ENCODE measurements at regions not wholly inside any gene's neighbourhood (a gene's known extent, or its start where the extent isn't known, plus 50 kb on each side); places are given as distances from the start of the nearest gene placed in this dataset.

- TF ChIP-seq MAX (IDR thresholded peaks at IDR 0.05) = no peak
- TF ChIP-seq EP300 (IDR thresholded peaks at IDR 0.05; ENCODE audit: borderline replicate concordance) = no peak
- no peak for TF ChIP-seq NFIC (IDR thresholded peaks at IDR 0.05)
- no peak for TF ChIP-seq REST (IDR thresholded peaks at IDR 0.05; ENCODE audit: low read depth)
- TF ChIP-seq EGR1 (IDR thresholded peaks at IDR 0.05) = no peak
- TF ChIP-seq YY1 (IDR thresholded peaks at IDR 0.05; ENCODE audit: low read depth) = no peak
- no peak for TF ChIP-seq TEAD4 (IDR thresholded peaks at IDR 0.05)
- no peak for TF ChIP-seq RAD21 (IDR thresholded peaks at IDR 0.05; ENCODE audit: low read depth)
- no peak for TF ChIP-seq CEBPB (IDR thresholded peaks at IDR 0.05)
- no peak for TF ChIP-seq USF1 (IDR thresholded peaks at IDR 0.05)
- no peak for TF ChIP-seq CREB1 (IDR thresholded peaks at IDR 0.05; ENCODE audit: low read depth)
- no peak for TF ChIP-seq ZBTB7A (IDR thresholded peaks at IDR 0.05; ENCODE audit: low read depth)
- no peak for TF ChIP-seq TAF1 (IDR thresholded peaks at IDR 0.05; ENCODE audit: low read depth)
- TF ChIP-seq TCF12 (IDR thresholded peaks at IDR 0.05; ENCODE audit: low read depth) = no peak
Measured at GRCh38 chr11:111173221-111173620, 72.3 kb upstream of the POU2AF2 start.

All from Ishikawa (cell line).